ENCODE measurements at regions not wholly inside any gene's neighbourhood (a gene's known extent, or its start where the extent isn't known, plus 50 kb on each side); places are given as distances from the start of the nearest gene placed in this dataset.

DNA sequence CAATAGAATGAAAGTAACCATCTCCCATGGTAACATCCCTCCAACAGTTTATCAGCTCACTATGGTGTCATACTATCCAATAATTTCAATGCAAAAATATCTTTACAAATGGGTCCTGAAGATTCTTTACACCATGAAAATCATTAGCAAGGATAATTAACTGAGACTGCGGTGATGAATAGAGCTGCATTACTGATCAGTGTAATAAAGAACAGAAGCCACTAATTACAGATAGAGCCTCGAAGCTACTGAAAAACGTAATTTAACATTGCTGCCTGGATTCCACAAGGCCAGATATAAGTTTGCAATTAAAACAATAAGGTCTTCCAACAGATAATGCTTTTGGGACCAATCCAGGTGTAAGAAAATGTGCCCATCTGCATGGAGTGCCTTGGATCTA, 1245.8 kb upstream of the SLC39A10 start:
- Histone ChIP-seq H3K79me2 (ENCODE audit: control insufficient read depth, insufficient read depth, low read length) (no peaks in the 10 kb centered on the region), H3K9ac (ENCODE audit: low read length) (no peak overlapping the region), H3K4me2 (replicated peaks; ENCODE audit: low read depth, low read length, poor library complexity, severe bottlenecking) (no peak overlapping the region), H3K9me3 (ENCODE audit: control extremely low read depth in 1 of 3, control insufficient read depth in 2 of 3, insufficient read depth in 1 of 3, low read length in 2 of 3) (no peaks in the 10 kb centered on the region), H3K27me3 (replicated peaks in 1 of 4; ENCODE audit: control extremely low read depth in 1 of 4, control insufficient read depth in 3 of 4, insufficient read depth in 4 of 4, low read length in 3 of 4) (no peaks in the 10 kb centered on the region), H3K27ac (ENCODE audit: low read length in 2 of 2) (no peak overlapping the region), H3K4me1 (ENCODE audit: control insufficient read depth in 2 of 2, insufficient read depth in 2 of 2, low read length in 2 of 2) (no peaks in the 10 kb centered on the region), H4K20me1 (ENCODE audit: control insufficient read depth, insufficient read depth, low read length, poor library complexity, severe bottlenecking) (no peaks in the 10 kb centered on the region), H3K36me3 (replicated peaks in 1 of 2; ENCODE audit: control extremely low read depth in 1 of 2, control insufficient read depth in 1 of 2, extremely low read depth in 1 of 2, insufficient read depth in 2 of 2, low read length in 1 of 2) (no peaks in the 10 kb centered on the region), H3K4me3 (ENCODE audit: control extremely low read depth in 1 of 5, extremely low read depth in 1 of 5, insufficient read depth in 1 of 5, low read depth in 2 of 5, low read length in 4 of 5) (no peak overlapping the region), H2AFZ (ENCODE audit: insufficient read depth, low read depth, low read length, poor library complexity, severe bottlenecking) (no peak overlapping the region)
- Mint-ChIP-seq H3K9me3 (ENCODE audit: insufficient read depth) (no peaks in the 10 kb centered on the region), H3K27me3 (no peaks in the 10 kb centered on the region), H3K4me1 (no peaks in the 10 kb centered on the region), H3K27ac (no peak overlapping the region), H3K4me3 (no peak overlapping the region)
- intact Hi-C loops (cut with micrococcal nuclease): no loop called here
- DNase-seq: no peak
- WGBS (ENCODE audit: insufficient coverage): no CpG with 5 or more reads among the region's 3 CpGs
- no peak for ATAC-seq (ENCODE audit: low read depth)
- ChIA-PET CTCF (no interaction called here), POLR2A (no interaction called here)
- TF ChIP-seq EZH2 (IDR thresholded peaks at IDR 0.05; ENCODE audit: borderline replicate concordance, insufficient read depth, low read depth, low read length, poor library complexity, severe bottlenecking): no peak
- TF ChIP-seq, protein P1, sequence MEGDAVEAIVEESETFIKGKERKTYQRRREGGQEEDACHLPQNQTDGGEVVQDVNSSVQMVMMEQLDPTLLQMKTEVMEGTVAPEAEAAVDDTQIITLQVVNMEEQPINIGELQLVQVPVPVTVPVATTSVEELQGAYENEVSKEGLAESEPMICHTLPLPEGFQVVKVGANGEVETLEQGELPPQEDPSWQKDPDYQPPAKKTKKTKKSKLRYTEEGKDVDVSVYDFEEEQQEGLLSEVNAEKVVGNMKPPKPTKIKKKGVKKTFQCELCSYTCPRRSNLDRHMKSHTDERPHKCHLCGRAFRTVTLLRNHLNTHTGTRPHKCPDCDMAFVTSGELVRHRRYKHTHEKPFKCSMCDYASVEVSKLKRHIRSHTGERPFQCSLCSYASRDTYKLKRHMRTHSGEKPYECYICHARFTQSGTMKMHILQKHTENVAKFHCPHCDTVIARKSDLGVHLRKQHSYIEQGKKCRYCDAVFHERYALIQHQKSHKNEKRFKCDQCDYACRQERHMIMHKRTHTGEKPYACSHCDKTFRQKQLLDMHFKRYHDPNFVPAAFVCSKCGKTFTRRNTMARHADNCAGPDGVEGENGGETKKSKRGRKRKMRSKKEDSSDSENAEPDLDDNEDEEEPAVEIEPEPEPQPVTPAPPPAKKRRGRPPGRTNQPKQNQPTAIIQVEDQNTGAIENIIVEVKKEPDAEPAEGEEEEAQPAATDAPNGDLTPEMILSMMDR (IDR thresholded peaks at IDR 0.05): no peak

DNA sequence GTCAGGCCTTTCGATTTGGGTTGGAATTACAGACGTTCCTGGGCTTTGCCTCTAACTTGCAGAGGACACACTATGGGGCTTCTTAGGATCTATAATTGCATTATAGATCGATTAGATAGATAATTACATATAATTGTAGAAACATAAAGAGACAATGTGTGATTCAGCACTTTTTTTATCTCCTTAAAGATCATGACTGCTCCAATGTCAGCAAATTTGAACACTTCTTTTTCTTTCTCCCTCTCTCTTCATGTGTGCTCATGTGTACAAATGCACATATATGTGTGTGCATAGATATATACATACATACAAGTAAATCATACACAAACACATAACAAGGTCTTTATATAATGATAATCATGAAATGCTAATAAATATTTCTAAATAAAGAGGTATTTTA, 1261.2 kb upstream of the SLC39A10 start:
- DNase-seq (no peak), ATAC-seq (ENCODE audit: low read depth) (no peak)
- no CpG with 5 or more reads among the region's 3 CpGs for WGBS (ENCODE audit: insufficient coverage)
- no peaks in the 10 kb centered on the region for H4K20me1 ChIP-seq (ENCODE audit: control insufficient read depth, insufficient read depth, low read length, poor library complexity, severe bottlenecking)
- no peak overlapping the region for H3K4me2 ChIP-seq (replicated peaks; ENCODE audit: low read depth, low read length, poor library complexity, severe bottlenecking)
- H2AFZ ChIP-seq (ENCODE audit: insufficient read depth, low read depth, low read length, poor library complexity, severe bottlenecking): no peak overlapping the region
- H3K4me1 ChIP-seq (ENCODE audit: control insufficient read depth in 2 of 2, insufficient read depth in 2 of 2, low read length in 2 of 2): no peaks in the 10 kb centered on the region
- TF ChIP-seq, protein P1 (IDR thresholded peaks at IDR 0.05): no peak
- no peak for TF ChIP-seq EZH2 (IDR thresholded peaks at IDR 0.05; ENCODE audit: borderline replicate concordance, insufficient read depth, low read depth, low read length, poor library complexity, severe bottlenecking)
- no peaks in the 10 kb centered on the region for H3K27me3 ChIP-seq (replicated peaks in 1 of 4; ENCODE audit: control extremely low read depth in 1 of 4, control insufficient read depth in 3 of 4, insufficient read depth in 4 of 4, low read length in 3 of 4)
- H3K79me2 ChIP-seq (ENCODE audit: control insufficient read depth, insufficient read depth, low read length): no peaks in the 10 kb centered on the region
- Mint-ChIP-seq H3K9me3 (ENCODE audit: insufficient read depth) (peaks cover 3% of the 10 kb centered on the region), H3K27ac (no peak overlapping the region), H3K27me3 (no peaks in the 10 kb centered on the region), H3K4me3 (no peak overlapping the region), H3K4me1 (no peaks in the 10 kb centered on the region)
- H3K4me3 ChIP-seq (ENCODE audit: control extremely low read depth in 1 of 5, extremely low read depth in 1 of 5, insufficient read depth in 1 of 5, low read depth in 2 of 5, low read length in 4 of 5): no peak overlapping the region
- peaks cover 0 to 1% (median 0%) of the 10 kb centered on the region in 3 donors for H3K9me3 ChIP-seq (ENCODE audit: control extremely low read depth in 1 of 3, control insufficient read depth in 2 of 3, insufficient read depth in 1 of 3, low read length in 2 of 3)
- no peak overlapping the region for H3K9ac ChIP-seq (ENCODE audit: low read length)
- ChIA-PET CTCF (no interaction called here), POLR2A (no interaction called here)
- intact Hi-C loops (cut with micrococcal nuclease): no loop called here
- no peaks in the 10 kb centered on the region for H3K36me3 ChIP-seq (replicated peaks in 1 of 2; ENCODE audit: control extremely low read depth in 1 of 2, control insufficient read depth in 1 of 2, extremely low read depth in 1 of 2, insufficient read depth in 2 of 2, low read length in 1 of 2)
- H3K27ac ChIP-seq (ENCODE audit: low read length in 2 of 2): no peak overlapping the region

Measured in B cell (primary cell).